Endothelial cell of umbilical vein (primary cell): ENCODE measurements at regions not wholly inside any gene's neighbourhood (a gene's known extent, or its start where the extent isn't known, plus 50 kb on each side); places are given as distances from the start of the nearest gene placed in this dataset.

Experiments
- EZH2 ChIP-seq: IDR thresholded peaks from 2 replicates; pipeline ENCODE4 v1.6.1; 2012; ENCODE audit warnings: borderline replicate concordance, low read depth, mild to moderate bottlenecking, moderate library complexity, low read length, inconsistent platforms; ENCODE audit not compliant: severe bottlenecking
- FOS ChIP-seq: IDR thresholded peaks from 2 replicates; pipeline ENCODE4 v1.6.1; 2011; ENCODE audit warnings: mild to moderate bottlenecking, low read length, moderate library complexity, borderline replicate concordance; ENCODE audit not compliant: insufficient read depth
- MYC ChIP-seq: IDR thresholded peaks from one replicate; pipeline ENCODE4 v1.6.1; 2011; ENCODE audit warnings: mild to moderate bottlenecking, low read depth, low read length
- POLR2A ChIP-seq: IDR thresholded peaks from 2 replicates; pipeline ENCODE4 v1.6.1; 2012; ENCODE audit warnings: low read depth, mild to moderate bottlenecking, control low read depth, low read length
- POLR2AphosphoS5 ChIP-seq: IDR thresholded peaks from 2 replicates; pipeline ENCODE4 v1.6.1; 2012; ENCODE audit warnings: low read depth, mild to moderate bottlenecking, control low read depth, low read length, moderate library complexity; ENCODE audit not compliant: insufficient read depth
- TF ChIP-seq, protein P1 (sequence below), 2 donors: IDR thresholded peaks; 1 replicate in 1 of 2; 2 replicates in 1 of 2; pipeline ENCODE4 v1.5.1; 2011; ENCODE audit warnings: low read length in 2 of 2, mild to moderate bottlenecking in 2 of 2, moderate library complexity in 2 of 2, control low read depth in 1 of 2, inconsistent platforms in 1 of 2, low read depth in 1 of 2; ENCODE audit not compliant: insufficient read depth in 1 of 2; ENCODE audit errors: extremely low read depth in 1 of 2

- TF ChIP-seq, protein P1, sequence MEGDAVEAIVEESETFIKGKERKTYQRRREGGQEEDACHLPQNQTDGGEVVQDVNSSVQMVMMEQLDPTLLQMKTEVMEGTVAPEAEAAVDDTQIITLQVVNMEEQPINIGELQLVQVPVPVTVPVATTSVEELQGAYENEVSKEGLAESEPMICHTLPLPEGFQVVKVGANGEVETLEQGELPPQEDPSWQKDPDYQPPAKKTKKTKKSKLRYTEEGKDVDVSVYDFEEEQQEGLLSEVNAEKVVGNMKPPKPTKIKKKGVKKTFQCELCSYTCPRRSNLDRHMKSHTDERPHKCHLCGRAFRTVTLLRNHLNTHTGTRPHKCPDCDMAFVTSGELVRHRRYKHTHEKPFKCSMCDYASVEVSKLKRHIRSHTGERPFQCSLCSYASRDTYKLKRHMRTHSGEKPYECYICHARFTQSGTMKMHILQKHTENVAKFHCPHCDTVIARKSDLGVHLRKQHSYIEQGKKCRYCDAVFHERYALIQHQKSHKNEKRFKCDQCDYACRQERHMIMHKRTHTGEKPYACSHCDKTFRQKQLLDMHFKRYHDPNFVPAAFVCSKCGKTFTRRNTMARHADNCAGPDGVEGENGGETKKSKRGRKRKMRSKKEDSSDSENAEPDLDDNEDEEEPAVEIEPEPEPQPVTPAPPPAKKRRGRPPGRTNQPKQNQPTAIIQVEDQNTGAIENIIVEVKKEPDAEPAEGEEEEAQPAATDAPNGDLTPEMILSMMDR (IDR thresholded peaks at IDR 0.05; ENCODE audit: extremely low read depth in 1 of 2, insufficient read depth in 1 of 2, low read depth in 1 of 2, low read length in 2 of 2), result no peak
- no peak for TF ChIP-seq EZH2
- no peak for TF ChIP-seq POLR2AphosphoS5
- TF ChIP-seq FOS, result no peak
- TF ChIP-seq POLR2A, result no peak
- no peak for TF ChIP-seq MYC
Measured at GRCh38 chr1:59107516-59107915, 189.4 kb upstream of the FGGY start.
